22Rv1 (cell line): ENCODE measurements at regions not wholly inside any gene's neighbourhood (a gene's known extent, or its start where the extent isn't known, plus 50 kb on each side); places are given as distances from the start of the nearest gene placed in this dataset.

Experiments
- CTCF ChIP-seq: fragments of 450-650 bp; IDR thresholded peaks from 2 replicates; pipeline ENCODE4 v1.5.1; 2017; ENCODE audit warnings: mild to moderate bottlenecking
- ZFX ChIP-seq: fragments of 450-650 bp; IDR thresholded peaks from 2 replicates; pipeline ENCODE4 v1.6.1; 2017; ENCODE audit warnings: antibody characterized with exemption, borderline replicate concordance

- TF ChIP-seq CTCF (no peak), ZFX (no peak)
Measured at GRCh38 chrX:122622795-122623194, 561.3 kb upstream of the GRIA3 start.
